Transverse colon (tissue), 4 donors: ENCODE measurements at regions not wholly inside any gene's neighbourhood (a gene's known extent, or its start where the extent isn't known, plus 50 kb on each side); places are given as distances from the start of the nearest gene placed in this dataset.

Experiments
- DNase-seq: peaks from one replicate; pipeline ENCODE4 v3.0.0-alpha.2; 2019
- H3K27ac ChIP-seq, 4 donors: fragments of 200-600 bp; sonication (generic); 2 replicates each; pipeline ENCODE4 v1.5.1; 2016 to 2018; ENCODE audit warnings: inconsistent platforms in 4 of 4
- H3K27me3 ChIP-seq: fragments of 200-600 bp; sonication (generic); 2 replicates; pipeline ENCODE4 v1.5.1; 2017; ENCODE audit warnings: inconsistent platforms
- H3K36me3 ChIP-seq, 4 donors: fragments of 200-600 bp; sonication (generic); 2 replicates each; pipeline ENCODE4 v1.5.1; 2017 to 2019; ENCODE audit warnings: inconsistent platforms in 4 of 4
- H3K4me1 ChIP-seq, 4 donors: fragments of 200-600 bp; sonication (generic); 2 replicates each; pipeline ENCODE4 v1.5.1; 2017 to 2020; ENCODE audit warnings: inconsistent platforms in 4 of 4
- H3K4me3 ChIP-seq, 4 donors: fragments of 200-600 bp; sonication (generic); 1 replicate in 1 of 4; 2 replicates in 3 of 4; pipeline versions ENCODE4 v1.5.1 to v1.6.1; 2017 to 2019; ENCODE audit warnings: inconsistent platforms in 4 of 4
- H3K9me3 ChIP-seq, 2 donors: fragments of 200-600 bp; sonication (generic); 2 replicates each; pipeline ENCODE4 v1.5.1; 2017 to 2019; ENCODE audit warnings: inconsistent platforms in 2 of 2
- EP300 ChIP-seq: sonication (generic); formaldehyde crosslinking; IDR thresholded peaks from one replicate; pipeline ENCODE4 v1.6.1; 2017; ENCODE audit warnings: antibody characterized with exemption, low read depth
- POLR2A ChIP-seq: fragments of 450-650 bp; IDR thresholded peaks from one replicate; pipeline ENCODE4 v1.6.1; 2016; ENCODE audit warnings: antibody characterized with exemption, mild to moderate bottlenecking, moderate library complexity
- POLR2AphosphoS5 ChIP-seq, 3 donors: sonication (generic); formaldehyde crosslinking; IDR thresholded peaks; one replicate each; pipeline ENCODE4 v1.6.1; 2016; ENCODE audit warnings: antibody characterized with exemption in 3 of 3
- WGBS, 2 donors: methylation state at CpG; one replicate each; pipeline ENCODE4 v1.1.5; 2018; ENCODE audit warnings: low coverage in 1 of 2; 5-methylcytosine and 5-hydroxymethylcytosine counted together
- in situ Hi-C, 4 donors: fragments of 200-750 bp; cut with MboI; loops; one replicate each; pipeline versions ENCODE4 v1.15.0 to v1.15.1; 2017; ENCODE audit warnings: low sequenced_read_pairs in 3 of 4, low pct_ligation_motif_present in 1 of 4, low pct_unique_long_range_greater_than_20kb in 1 of 4
- intact Hi-C: fragments of 100-400 bp; cut with DNase I; formaldehyde crosslinking; loops from one replicate; pipeline ENCODE4 v1.15.1; 2023; ENCODE audit warnings: low total_unique reads
- TF ChIP-seq, protein P1 (sequence below), 5 experiments: fragments of 200-600 bp in 3 of 5; fragments of 450-650 bp in 2 of 5; sonication (generic) in 3 of 5; IDR thresholded peaks; 1 replicate in 2 of 5; 2 replicates in 3 of 5; pipeline ENCODE4 v1.5.1; 2016 to 2017; ENCODE audit warnings: antibody characterized with exemption in 5 of 5, inconsistent platforms in 3 of 5, mild to moderate bottlenecking in 2 of 5, moderate library complexity in 1 of 5

DNA sequence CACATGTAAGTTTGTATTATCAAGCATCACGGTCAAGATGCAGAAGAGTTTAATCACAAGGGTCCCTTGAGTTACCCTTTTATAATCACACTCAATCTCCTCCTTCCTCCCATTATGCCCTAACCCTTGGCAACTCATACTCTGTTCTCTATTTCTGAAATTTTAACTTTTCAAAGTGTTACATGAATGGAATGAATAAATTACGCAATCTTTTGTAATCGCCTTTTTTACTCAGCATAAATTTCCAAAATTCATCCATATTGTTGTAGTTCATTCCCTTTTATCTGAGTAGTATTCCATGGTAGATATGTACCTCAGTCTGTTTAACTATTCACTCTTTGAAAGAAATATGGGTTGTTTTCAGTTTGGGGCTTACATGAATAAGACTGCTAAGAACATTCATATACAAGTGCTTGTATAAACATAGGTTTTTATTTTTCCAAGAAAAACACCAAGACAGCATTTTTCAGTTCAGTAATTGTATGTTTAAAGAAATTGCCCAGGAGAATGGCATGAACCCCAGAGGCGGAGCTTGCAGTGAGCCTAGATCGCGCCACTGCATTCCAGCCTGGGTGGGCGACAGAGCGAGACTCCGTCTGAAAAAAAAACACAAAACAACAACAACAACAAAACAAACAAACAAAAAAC lies 430.9 kb upstream of the KCNH7 start:
- peaks cover 0 to 3% of the 10 kb centered on the region in 2 donors for H3K9me3 ChIP-seq
- no peak overlapping the region for H3K27ac ChIP-seq
- in situ Hi-C loops, result no loop called here
- no peaks in the 10 kb centered on the region for H3K27me3 ChIP-seq
- no peak overlapping the region for H3K4me3 ChIP-seq
- intact Hi-C loops, result no loop called here
- no peak for DNase-seq
- H3K36me3 ChIP-seq, result no peaks in the 10 kb centered on the region
- H3K4me1 ChIP-seq, result no peaks in the 10 kb centered on the region
- WGBS, 2 donors, result 88 to 90% methylated on average over 9 of the region's 9 CpGs
- TF ChIP-seq POLR2A (no peak), POLR2AphosphoS5 (IDR thresholded peaks at IDR 0.05) (no peak), EP300 (no peak)
- TF ChIP-seq, protein P1, sequence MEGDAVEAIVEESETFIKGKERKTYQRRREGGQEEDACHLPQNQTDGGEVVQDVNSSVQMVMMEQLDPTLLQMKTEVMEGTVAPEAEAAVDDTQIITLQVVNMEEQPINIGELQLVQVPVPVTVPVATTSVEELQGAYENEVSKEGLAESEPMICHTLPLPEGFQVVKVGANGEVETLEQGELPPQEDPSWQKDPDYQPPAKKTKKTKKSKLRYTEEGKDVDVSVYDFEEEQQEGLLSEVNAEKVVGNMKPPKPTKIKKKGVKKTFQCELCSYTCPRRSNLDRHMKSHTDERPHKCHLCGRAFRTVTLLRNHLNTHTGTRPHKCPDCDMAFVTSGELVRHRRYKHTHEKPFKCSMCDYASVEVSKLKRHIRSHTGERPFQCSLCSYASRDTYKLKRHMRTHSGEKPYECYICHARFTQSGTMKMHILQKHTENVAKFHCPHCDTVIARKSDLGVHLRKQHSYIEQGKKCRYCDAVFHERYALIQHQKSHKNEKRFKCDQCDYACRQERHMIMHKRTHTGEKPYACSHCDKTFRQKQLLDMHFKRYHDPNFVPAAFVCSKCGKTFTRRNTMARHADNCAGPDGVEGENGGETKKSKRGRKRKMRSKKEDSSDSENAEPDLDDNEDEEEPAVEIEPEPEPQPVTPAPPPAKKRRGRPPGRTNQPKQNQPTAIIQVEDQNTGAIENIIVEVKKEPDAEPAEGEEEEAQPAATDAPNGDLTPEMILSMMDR (IDR thresholded peaks at IDR 0.05), result no peak

DNA sequence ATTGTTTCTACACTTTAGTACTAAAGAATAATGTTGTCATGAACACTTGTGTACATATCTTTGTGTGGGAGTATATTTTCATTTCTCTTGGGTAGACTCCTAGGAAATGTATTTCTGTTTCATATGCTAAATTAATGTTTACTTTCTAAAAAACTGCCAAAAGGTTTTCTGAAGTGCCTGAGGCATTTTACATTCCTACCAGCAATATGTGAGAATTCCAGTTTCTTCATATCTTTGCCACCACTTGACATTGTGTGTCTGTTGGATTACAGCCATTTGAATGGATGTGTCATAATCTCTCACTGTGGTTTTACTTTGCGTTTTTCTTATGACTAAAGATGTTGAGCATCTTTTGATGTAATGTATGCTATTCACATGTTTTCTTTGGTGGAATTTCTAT lies 428.2 kb upstream of the KCNH7 start:
- H3K36me3 ChIP-seq, result no peaks in the 10 kb centered on the region
- H3K9me3 ChIP-seq, result peaks cover 0 to 3% of the 10 kb centered on the region in 2 donors
- 40 to 61% methylated on average over 1 of the region's 1 CpG for WGBS, 2 donors
- H3K4me1 ChIP-seq, result no peaks in the 10 kb centered on the region
- H3K27me3 ChIP-seq, result no peaks in the 10 kb centered on the region
- intact Hi-C loops (no loop called here), in situ Hi-C loops (no loop called here)
- H3K27ac ChIP-seq, result no peak overlapping the region
- TF ChIP-seq POLR2A, result no peak
- TF ChIP-seq EP300, result no peak
- TF ChIP-seq POLR2AphosphoS5 (IDR thresholded peaks at IDR 0.05), result no peak
- TF ChIP-seq, protein P1 (IDR thresholded peaks at IDR 0.05), result no peak
- no peak overlapping the region for H3K4me3 ChIP-seq
- DNase-seq, result no peak

DNA sequence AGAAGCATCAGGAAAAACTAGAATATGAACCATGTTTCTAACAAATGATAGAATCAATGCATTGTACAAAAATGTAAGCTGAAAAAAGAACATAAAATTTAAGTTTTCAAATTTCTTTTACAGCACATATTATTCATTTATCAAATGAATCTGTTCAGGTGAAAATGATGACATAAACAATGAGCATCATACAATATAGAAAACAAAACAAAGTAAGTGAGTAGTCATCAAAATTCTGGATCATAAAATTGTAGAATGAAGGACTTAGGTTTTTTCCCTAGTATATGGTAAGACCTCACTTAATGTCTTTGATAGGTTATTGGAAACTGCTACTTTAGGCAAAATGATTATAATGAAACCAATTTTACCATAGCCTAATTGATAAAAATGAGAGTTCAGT lies 427.0 kb upstream of the KCNH7 start:
- in situ Hi-C loops, result no loop called here
- Histone ChIP-seq H3K4me1 (no peaks in the 10 kb centered on the region), H3K9me3 (peaks cover 0 to under 1% of the 10 kb centered on the region in 2 donors), H3K36me3 (no peaks in the 10 kb centered on the region), H3K27me3 (no peaks in the 10 kb centered on the region), H3K27ac (no peak overlapping the region), H3K4me3 (no peak overlapping the region)
- no peak for DNase-seq
- intact Hi-C loops, result no loop called here
- TF ChIP-seq, protein P1 (IDR thresholded peaks at IDR 0.05), result no peak

DNA sequence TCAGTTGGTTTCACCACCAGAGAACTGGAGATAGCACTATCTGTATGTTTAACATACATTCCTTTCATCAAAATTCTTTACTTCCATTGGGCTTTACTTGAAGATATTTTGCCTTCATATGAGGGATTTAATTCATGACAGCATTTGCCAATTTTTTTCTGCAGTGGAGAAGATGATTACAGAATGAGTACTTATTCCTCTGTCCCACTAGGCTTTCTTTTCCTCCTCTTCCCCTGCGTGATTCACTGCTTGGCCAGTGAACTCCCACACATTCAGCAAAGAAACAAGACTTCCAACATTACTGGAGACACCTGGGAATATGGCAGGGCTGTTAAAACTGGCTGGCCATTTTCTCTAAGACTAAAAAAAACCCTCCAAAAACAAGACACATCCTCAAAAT lies 425.8 kb upstream of the KCNH7 start:
- Histone ChIP-seq H3K27me3 (no peaks in the 10 kb centered on the region), H3K9me3 (no peaks in the 10 kb centered on the region), H3K4me1 (no peaks in the 10 kb centered on the region), H3K27ac (no peak overlapping the region), H3K36me3 (no peaks in the 10 kb centered on the region), H3K4me3 (no peak overlapping the region)
- intact Hi-C loops, result no loop called here
- no peak for DNase-seq
- WGBS, 2 donors, result 30 to 43% methylated on average over 1 of the region's 1 CpG
- TF ChIP-seq EP300 (no peak), POLR2AphosphoS5 (IDR thresholded peaks at IDR 0.05) (no peak), POLR2A (no peak)
- TF ChIP-seq, protein P1 (IDR thresholded peaks at IDR 0.05), result no peak
- in situ Hi-C loops, result no loop called here
